Panc1 (cell line): ENCODE measurements at regions not wholly inside any gene's neighbourhood (a gene's known extent, or its start where the extent isn't known, plus 50 kb on each side); places are given as distances from the start of the nearest gene placed in this dataset.

Experiments used
- CTCF ChIP-seq: fragments of 450-650 bp; IDR thresholded peaks from 2 replicates; pipeline ENCODE4 v1.5.1; 2017; ENCODE audit warnings: mild to moderate bottlenecking
- POLR2AphosphoS5 ChIP-seq: IDR thresholded peaks from 2 replicates; pipeline ENCODE4 v1.6.1; 2012; ENCODE audit warnings: mild to moderate bottlenecking, low read depth, low read length, moderate library complexity
- SIN3A ChIP-seq: IDR thresholded peaks from 2 replicates; pipeline ENCODE4 v1.6.1; 2012; ENCODE audit warnings: low read depth, mild to moderate bottlenecking, low read length, moderate library complexity, borderline replicate concordance; ENCODE audit not compliant: insufficient read depth
- TCF7L2 ChIP-seq: IDR thresholded peaks from 2 replicates; pipeline ENCODE4 v1.6.1; 2011; ENCODE audit warnings: mild to moderate bottlenecking, low read depth, low read length, inconsistent platforms
- TF ChIP-seq, protein P1 (sequence below), 2 experiments: IDR thresholded peaks; 2 replicates each; pipeline ENCODE4 v1.6.1; 2011 to 2012; ENCODE audit warnings: low read depth in 2 of 2, control low read depth in 1 of 2, low read length in 1 of 2, mild to moderate bottlenecking in 1 of 2, moderate library complexity in 1 of 2; ENCODE audit not compliant: insufficient read depth in 1 of 2

- TF ChIP-seq, protein P1, sequence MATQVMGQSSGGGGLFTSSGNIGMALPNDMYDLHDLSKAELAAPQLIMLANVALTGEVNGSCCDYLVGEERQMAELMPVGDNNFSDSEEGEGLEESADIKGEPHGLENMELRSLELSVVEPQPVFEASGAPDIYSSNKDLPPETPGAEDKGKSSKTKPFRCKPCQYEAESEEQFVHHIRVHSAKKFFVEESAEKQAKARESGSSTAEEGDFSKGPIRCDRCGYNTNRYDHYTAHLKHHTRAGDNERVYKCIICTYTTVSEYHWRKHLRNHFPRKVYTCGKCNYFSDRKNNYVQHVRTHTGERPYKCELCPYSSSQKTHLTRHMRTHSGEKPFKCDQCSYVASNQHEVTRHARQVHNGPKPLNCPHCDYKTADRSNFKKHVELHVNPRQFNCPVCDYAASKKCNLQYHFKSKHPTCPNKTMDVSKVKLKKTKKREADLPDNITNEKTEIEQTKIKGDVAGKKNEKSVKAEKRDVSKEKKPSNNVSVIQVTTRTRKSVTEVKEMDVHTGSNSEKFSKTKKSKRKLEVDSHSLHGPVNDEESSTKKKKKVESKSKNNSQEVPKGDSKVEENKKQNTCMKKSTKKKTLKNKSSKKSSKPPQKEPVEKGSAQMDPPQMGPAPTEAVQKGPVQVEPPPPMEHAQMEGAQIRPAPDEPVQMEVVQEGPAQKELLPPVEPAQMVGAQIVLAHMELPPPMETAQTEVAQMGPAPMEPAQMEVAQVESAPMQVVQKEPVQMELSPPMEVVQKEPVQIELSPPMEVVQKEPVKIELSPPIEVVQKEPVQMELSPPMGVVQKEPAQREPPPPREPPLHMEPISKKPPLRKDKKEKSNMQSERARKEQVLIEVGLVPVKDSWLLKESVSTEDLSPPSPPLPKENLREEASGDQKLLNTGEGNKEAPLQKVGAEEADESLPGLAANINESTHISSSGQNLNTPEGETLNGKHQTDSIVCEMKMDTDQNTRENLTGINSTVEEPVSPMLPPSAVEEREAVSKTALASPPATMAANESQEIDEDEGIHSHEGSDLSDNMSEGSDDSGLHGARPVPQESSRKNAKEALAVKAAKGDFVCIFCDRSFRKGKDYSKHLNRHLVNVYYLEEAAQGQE (IDR thresholded peaks at IDR 0.05; ENCODE audit: insufficient read depth in 1 of 2, low read depth in 2 of 2, low read length in 1 of 2): no peak
- TF ChIP-seq CTCF: no peak
- TF ChIP-seq SIN3A: no peak
- no peak for TF ChIP-seq TCF7L2
- TF ChIP-seq POLR2AphosphoS5: no peak
These were observed 288.7 kb downstream of the RPAP3 start for GRCh38 chr12:47417121-47417520.
